Breast epithelium (tissue), 3 donors: ENCODE measurements at regions not wholly inside any gene's neighbourhood (a gene's known extent, or its start where the extent isn't known, plus 50 kb on each side); places are given as distances from the start of the nearest gene placed in this dataset.

Experiments
- POLR2A ChIP-seq: fragments of 450-650 bp; IDR thresholded peaks from one replicate; pipeline ENCODE4 v1.6.1; 2016; ENCODE audit warnings: antibody characterized with exemption, mild to moderate bottlenecking, moderate library complexity
- POLR2AphosphoS5 ChIP-seq, 3 donors: sonication (generic); formaldehyde crosslinking; IDR thresholded peaks; one replicate each; pipeline ENCODE4 v1.6.1; 2017; ENCODE audit warnings: antibody characterized with exemption in 3 of 3
- TF ChIP-seq, protein P1 (sequence below), 3 donors: fragments of 450-650 bp; IDR thresholded peaks; one replicate each; pipeline ENCODE4 v1.5.1; 2016 to 2017; ENCODE audit warnings: antibody characterized with exemption in 3 of 3, mild to moderate bottlenecking in 3 of 3, moderate library complexity in 3 of 3

- TF ChIP-seq, protein P1, sequence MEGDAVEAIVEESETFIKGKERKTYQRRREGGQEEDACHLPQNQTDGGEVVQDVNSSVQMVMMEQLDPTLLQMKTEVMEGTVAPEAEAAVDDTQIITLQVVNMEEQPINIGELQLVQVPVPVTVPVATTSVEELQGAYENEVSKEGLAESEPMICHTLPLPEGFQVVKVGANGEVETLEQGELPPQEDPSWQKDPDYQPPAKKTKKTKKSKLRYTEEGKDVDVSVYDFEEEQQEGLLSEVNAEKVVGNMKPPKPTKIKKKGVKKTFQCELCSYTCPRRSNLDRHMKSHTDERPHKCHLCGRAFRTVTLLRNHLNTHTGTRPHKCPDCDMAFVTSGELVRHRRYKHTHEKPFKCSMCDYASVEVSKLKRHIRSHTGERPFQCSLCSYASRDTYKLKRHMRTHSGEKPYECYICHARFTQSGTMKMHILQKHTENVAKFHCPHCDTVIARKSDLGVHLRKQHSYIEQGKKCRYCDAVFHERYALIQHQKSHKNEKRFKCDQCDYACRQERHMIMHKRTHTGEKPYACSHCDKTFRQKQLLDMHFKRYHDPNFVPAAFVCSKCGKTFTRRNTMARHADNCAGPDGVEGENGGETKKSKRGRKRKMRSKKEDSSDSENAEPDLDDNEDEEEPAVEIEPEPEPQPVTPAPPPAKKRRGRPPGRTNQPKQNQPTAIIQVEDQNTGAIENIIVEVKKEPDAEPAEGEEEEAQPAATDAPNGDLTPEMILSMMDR (IDR thresholded peaks at IDR 0.05), result no peak
- TF ChIP-seq POLR2A (no peak), POLR2AphosphoS5 (IDR thresholded peaks at IDR 0.05) (no peak)
These were observed 89.0 kb upstream of the STEAP4 start for GRCh38 chr7:88395715-88396114.
